K562 (cell line): ENCODE measurements at regions not wholly inside any gene's neighbourhood (a gene's known extent, or its start where the extent isn't known, plus 50 kb on each side); places are given as distances from the start of the nearest gene placed in this dataset.
"Not testable (repeated sequence)": the region's sequence is repeated elsewhere in the genome, so short reads cannot be mapped to it uniquely, and the experiment has no call there.

Source experiments
- ATAC-seq: fragments of 200-7000 bp; cut with Tn5 transposase; 3 replicates; pipeline ENCODE4 v1.9.1; 2020; ENCODE audit warnings: moderate library complexity
- BruUV-seq: library from RNA; stranded (reverse); fragments of 400-500 nt; replicated peaks from 2 replicates; lab custom pipeline; 2021; lab: Mats Ljungman, UMichigan
- CTCF ChIA-PET: fragments of 300-600 bp; formaldehyde crosslinking; extraction: SDS; loops from one replicate; lab custom pipeline; 2021; ENCODE audit warnings: low intra/inter-chr PET ratio; lab: Yijun Ruan, JAX
- POLR2A ChIA-PET: fragments of 300-600, 350-650 bp; sonication (Branson Sonifier 250); formaldehyde crosslinking; extraction: SDS; loops from one replicate; lab custom pipeline; 2021; ENCODE audit warnings: antibody characterized with exemption, inconsistent platforms; lab: Yijun Ruan, JAX
- DNase-seq, 4 experiments: peaks; one replicate each; pipeline versions ENCODE4 v3.0.0 to v3.0.0-alpha.2; 2011 to 2018; ENCODE audit warnings: low spot score in 3 of 4, mixed read lengths in 3 of 4; ENCODE audit errors: extremely low read depth in 1 of 4
- FAIRE-seq: peaks from 2 replicates; lab custom pipeline; 2011; peaks lifted over from hg19 to GRCh38; lab: Jason Lieb, UNC
- H2AFZ ChIP-seq: 2 replicates; pipeline ENCODE4 v1.6.0; 2011; ENCODE audit warnings: low read depth, low read length, control low read depth, inconsistent platforms
- H3K27ac ChIP-seq: fragments of 200-600 bp; 3 replicates; pipeline ENCODE4 v1.8.0; 2011; ENCODE audit warnings: low read depth, mild to moderate bottlenecking, control low read depth, inconsistent platforms, low read length, moderate library complexity, mixed read lengths; ENCODE audit errors: extremely low read depth
- H3K27me3 ChIP-seq, 2 experiments: fragments of 300-600 bp in 1 of 2; 2 replicates in 1 of 2; 3 replicates in 1 of 2; pipeline versions ENCODE4 v1.6.0 to v1.8.0; 2011; ENCODE audit warnings: inconsistent platforms in 2 of 2, low read length in 2 of 2, mild to moderate bottlenecking in 1 of 2, mixed read lengths in 1 of 2, moderate library complexity in 1 of 2; ENCODE audit not compliant: control insufficient read depth in 2 of 2, insufficient read depth in 2 of 2
- H3K36me3 ChIP-seq: fragments of 300-600 bp; 3 replicates; pipeline ENCODE4 v1.8.0; 2011; ENCODE audit warnings: mild to moderate bottlenecking, low read length, inconsistent platforms; ENCODE audit not compliant: control insufficient read depth, insufficient read depth
- H3K4me1 ChIP-seq, 2 experiments: fragments of 200-600 bp in 1 of 2; replicated peaks in 1 of 2; 2 replicates in 1 of 2; 3 replicates in 1 of 2; pipeline versions ENCODE4 v1.5.1 to v1.8.0; 2011; ENCODE audit warnings: inconsistent platforms in 2 of 2, low read length in 2 of 2, mild to moderate bottlenecking in 1 of 2, mixed read lengths in 1 of 2, moderate library complexity in 1 of 2; ENCODE audit not compliant: control insufficient read depth in 2 of 2, insufficient read depth in 2 of 2
- H3K4me2 ChIP-seq: 2 replicates; pipeline ENCODE4 v1.6.1; 2011; ENCODE audit warnings: low read length, control low read depth, inconsistent platforms, mixed read lengths; ENCODE audit not compliant: insufficient read depth
- H3K4me3 ChIP-seq: fragments of 200-600 bp; sonication (generic), shearing (Covaris generic); 2 replicates; pipeline ENCODE4 v1.5.1; 2016; ENCODE audit warnings: control low read depth, inconsistent platforms
- H3K79me2 ChIP-seq: fragments of 200-600 bp; 3 replicates; pipeline ENCODE4 v1.8.0; 2011; ENCODE audit warnings: low read length, inconsistent platforms; ENCODE audit not compliant: control insufficient read depth, insufficient read depth
- H3K9ac ChIP-seq, 2 experiments: 2 replicates each; pipeline versions ENCODE4 v1.6.0 to v1.6.1; 2011; ENCODE audit warnings: low read depth in 2 of 2, low read length in 2 of 2, control low read depth in 1 of 2, inconsistent platforms in 1 of 2, mild to moderate bottlenecking in 1 of 2, mixed read lengths in 1 of 2; ENCODE audit not compliant: insufficient read depth in 1 of 2
- H3K9me1 ChIP-seq: one replicate; pipeline ENCODE4 v1.6.0; 2011; ENCODE audit warnings: inconsistent platforms, mild to moderate bottlenecking, low read length, moderate library complexity; ENCODE audit not compliant: control insufficient read depth, insufficient read depth
- H3K9me3 ChIP-seq: replicated peaks from 2 replicates; pipeline ENCODE4 v1.5.1; 2011; ENCODE audit warnings: low read depth, low read length, inconsistent platforms; ENCODE audit not compliant: control insufficient read depth, insufficient read depth
- H4K20me1 ChIP-seq: replicated peaks from 2 replicates; pipeline ENCODE4 v1.6.1; 2011; ENCODE audit warnings: low read length, inconsistent platforms, mixed read lengths; ENCODE audit not compliant: control insufficient read depth, insufficient read depth
- HMG20A ChIP-seq: fragments of 450-650 bp; formaldehyde crosslinking; conservative IDR thresholded peaks from 2 replicates; pipeline ENCODE4 v1.4.0; 2020; ENCODE audit warnings: mild to moderate bottlenecking, mixed read lengths
- HNRNPH1 ChIP-seq: fragments of 200-400 bp; formaldehyde crosslinking; optimal IDR thresholded peaks from 2 replicates; pipeline ENCODE3; 2017; ENCODE audit warnings: low read depth, mild to moderate bottlenecking, low read length, moderate library complexity
- KDM2B ChIP-seq: fragments of 250-450 bp; sonication (Bioruptor Pico); IDR thresholded peaks from 2 replicates; pipeline ENCODE4 v1.8.0; 2021; ENCODE audit warnings: mild to moderate bottlenecking, moderate library complexity
- MTA1 ChIP-seq: fragments of 450-650 bp; IDR thresholded peaks from 2 replicates; pipeline ENCODE4 v1.6.1; 2017; ENCODE audit warnings: borderline replicate concordance
- MTA2 ChIP-seq: fragments of 450-650 bp; IDR thresholded peaks from 2 replicates; pipeline ENCODE4 v1.6.1; 2016; ENCODE audit warnings: low read depth
- ZBTB17 ChIP-seq: fragments of 450-650 bp; formaldehyde crosslinking; IDR thresholded peaks from 2 replicates; pipeline ENCODE4 v1.4.0; 2020; ENCODE audit warnings: mild to moderate bottlenecking
- ZFP36 ChIP-seq: fragments of 150-350 bp; IDR thresholded peaks from 2 replicates; pipeline ENCODE4 v1.6.1; 2018; ENCODE audit warnings: low read length, low read depth; ENCODE audit not compliant: partially characterized antibody
- ZNF140 ChIP-seq: fragments of 250-450 bp; sonication (Bioruptor Pico); IDR thresholded peaks from 2 replicates; pipeline ENCODE4 v1.8.0; 2021; ENCODE audit warnings: moderate library complexity, mild to moderate bottlenecking, inconsistent platforms
- ZNF311 ChIP-seq: fragments of 250-450 bp; sonication (Bioruptor Pico); IDR thresholded peaks from 2 replicates; pipeline ENCODE4 v1.4.0; 2020; ENCODE audit warnings: mild to moderate bottlenecking, moderate library complexity
- WGBS: fragments of 100-300 bp; shearing (Covaris generic); methylation state at CpG from one replicate; pipeline ENCODE4 v1.1.6; 2016; ENCODE audit warnings: low coverage, mixed read lengths; ENCODE audit not compliant: insufficient coverage; ENCODE audit errors: missing lambda C conversion rate; 5-methylcytosine and 5-hydroxymethylcytosine counted together
- in situ Hi-C: fragments of 300-500 bp; cut with MboI; formaldehyde crosslinking; loops from 4 replicates; pipeline ENCODE4 v1.15.0; 2018; ENCODE audit warnings: inconsistent platforms, mixed read lengths
- intact Hi-C: fragments of 100-400 bp; cut with micrococcal nuclease; formaldehyde crosslinking; loops from 2 replicates; pipeline ENCODE4 v1.14.2; 2022
- TF ChIP-seq, protein P1 (sequence below), 2 experiments: fragments of 200-800 bp in 1 of 2; sonication (Bioruptor generic) in 1 of 2; sonication (generic) in 1 of 2; formaldehyde crosslinking in 1 of 2; IDR thresholded peaks in 1 of 2; conservative IDR thresholded peaks in 1 of 2; 2 replicates each; pipeline versions ENCODE4 v1.5.0 to v1.6.1; 2016 to 2020; ENCODE audit warnings: missing compliant biosample characterization in 1 of 2, missing genetic modification characterization in 1 of 2, missing genetic modification reagents in 1 of 2
- TF ChIP-seq, protein P2 (sequence below): sonication (generic); formaldehyde crosslinking; IDR thresholded peaks from 2 replicates; pipeline ENCODE4 v1.4.0; 2020; ENCODE audit warnings: mild to moderate bottlenecking, missing genetic modification reagents

DNA sequence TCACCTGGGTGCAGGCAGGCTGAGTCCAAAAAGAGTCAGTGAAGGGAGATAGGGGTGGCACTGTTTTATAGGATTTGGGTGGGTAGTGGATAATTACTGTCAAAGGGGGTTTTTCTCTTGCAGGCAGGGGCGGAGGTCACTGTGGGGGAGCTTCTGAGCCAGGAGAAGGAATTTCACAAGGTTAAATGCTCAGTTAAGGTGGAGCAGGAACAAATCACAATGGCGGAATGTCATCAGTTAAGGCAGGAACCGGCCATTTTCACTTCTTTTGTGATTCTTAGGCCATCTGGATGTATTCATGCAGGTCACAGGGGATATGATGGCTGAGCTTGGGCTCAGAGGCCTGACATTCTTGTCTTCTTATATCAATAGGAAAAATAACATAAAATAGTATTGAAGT lies 69.7 kb upstream of the SIRPG start:
- H3K9me3 ChIP-seq, ATAC-seq, H3K4me2 ChIP-seq, H3K36me3 ChIP-seq, BruUV-seq, H3K9ac ChIP-seq, FAIRE-seq, H2AFZ ChIP-seq, H3K4me1 ChIP-seq, POLR2A ChIA-PET, H3K27ac ChIP-seq, intact Hi-C loops, H3K9me1 ChIP-seq, H3K79me2 ChIP-seq, CTCF ChIA-PET, H3K4me3 ChIP-seq, H4K20me1 ChIP-seq, DNase-seq, H3K27me3 ChIP-seq, in situ Hi-C loops: not testable (repeated sequence)
- 6% methylated on average over 2 of the region's 3 CpGs for WGBS

DNA sequence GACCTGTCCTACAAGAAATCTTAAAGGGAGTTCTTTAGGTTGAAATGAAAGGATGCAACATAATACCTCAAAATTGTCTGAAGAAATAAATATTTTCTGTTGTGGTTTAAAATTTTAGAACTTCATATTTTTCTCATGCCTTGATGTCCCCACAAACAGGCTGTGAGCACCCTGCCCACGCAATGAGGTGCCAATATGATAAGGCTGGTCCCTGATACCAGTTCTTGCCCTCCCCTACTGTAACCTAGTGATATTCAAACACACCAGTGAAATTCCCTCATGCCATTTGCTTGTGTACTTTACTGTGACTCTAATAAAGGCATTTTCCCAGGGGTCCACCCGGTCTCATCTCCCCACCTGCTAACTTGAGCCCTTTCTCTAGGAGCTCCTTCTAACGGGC lies 67.3 kb upstream of the SIRPG start:
- DNase-seq (no peak), FAIRE-seq (no peak), ATAC-seq (no peak)
- no peaks in the 10 kb centered on the region for H3K9me3 ChIP-seq
- WGBS = 5% methylated on average over 2 of the region's 3 CpGs
- H3K27me3 ChIP-seq = no peaks in the 10 kb centered on the region
- H3K79me2 ChIP-seq = no peaks in the 10 kb centered on the region
- H4K20me1 ChIP-seq = no peaks in the 10 kb centered on the region
- H3K9me1 ChIP-seq = no peaks in the 10 kb centered on the region
- TF ChIP-seq, protein P1, sequence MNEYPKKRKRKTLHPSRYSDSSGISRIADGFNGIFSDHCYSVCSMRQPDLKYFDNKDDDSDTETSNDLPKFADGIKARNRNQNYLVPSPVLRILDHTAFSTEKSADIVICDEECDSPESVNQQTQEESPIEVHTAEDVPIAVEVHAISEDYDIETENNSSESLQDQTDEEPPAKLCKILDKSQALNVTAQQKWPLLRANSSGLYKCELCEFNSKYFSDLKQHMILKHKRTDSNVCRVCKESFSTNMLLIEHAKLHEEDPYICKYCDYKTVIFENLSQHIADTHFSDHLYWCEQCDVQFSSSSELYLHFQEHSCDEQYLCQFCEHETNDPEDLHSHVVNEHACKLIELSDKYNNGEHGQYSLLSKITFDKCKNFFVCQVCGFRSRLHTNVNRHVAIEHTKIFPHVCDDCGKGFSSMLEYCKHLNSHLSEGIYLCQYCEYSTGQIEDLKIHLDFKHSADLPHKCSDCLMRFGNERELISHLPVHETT (CRISPR knock-in tag; conservative IDR thresholded peaks at IDR 0.05 in 1 of 2, IDR thresholded peaks at IDR 0.05 in 1 of 2) = no peak
- TF ChIP-seq HNRNPH1 = no peak
- TF ChIP-seq KDM2B (CRISPR knock-in tag) = no peak
- TF ChIP-seq ZNF140 (CRISPR knock-in tag) = no peak
- TF ChIP-seq HMG20A (CRISPR knock-in tag) = no peak
- TF ChIP-seq ZNF311 (CRISPR knock-in tag) = no peak
- TF ChIP-seq ZFP36 = no peak
- TF ChIP-seq, protein P2, sequence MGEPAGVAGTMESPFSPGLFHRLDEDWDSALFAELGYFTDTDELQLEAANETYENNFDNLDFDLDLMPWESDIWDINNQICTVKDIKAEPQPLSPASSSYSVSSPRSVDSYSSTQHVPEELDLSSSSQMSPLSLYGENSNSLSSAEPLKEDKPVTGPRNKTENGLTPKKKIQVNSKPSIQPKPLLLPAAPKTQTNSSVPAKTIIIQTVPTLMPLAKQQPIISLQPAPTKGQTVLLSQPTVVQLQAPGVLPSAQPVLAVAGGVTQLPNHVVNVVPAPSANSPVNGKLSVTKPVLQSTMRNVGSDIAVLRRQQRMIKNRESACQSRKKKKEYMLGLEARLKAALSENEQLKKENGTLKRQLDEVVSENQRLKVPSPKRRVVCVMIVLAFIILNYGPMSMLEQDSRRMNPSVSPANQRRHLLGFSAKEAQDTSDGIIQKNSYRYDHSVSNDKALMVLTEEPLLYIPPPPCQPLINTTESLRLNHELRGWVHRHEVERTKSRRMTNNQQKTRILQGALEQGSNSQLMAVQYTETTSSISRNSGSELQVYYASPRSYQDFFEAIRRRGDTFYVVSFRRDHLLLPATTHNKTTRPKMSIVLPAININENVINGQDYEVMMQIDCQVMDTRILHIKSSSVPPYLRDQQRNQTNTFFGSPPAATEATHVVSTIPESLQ = no peak
- TF ChIP-seq MTA1 = no peak
- TF ChIP-seq ZBTB17 = no peak
- no peak for TF ChIP-seq MTA2
- CTCF ChIA-PET = no interaction called here
- no peak overlapping the region for H3K9ac ChIP-seq
- in situ Hi-C loops (no loop called here), intact Hi-C loops (no loop called here)
- H2AFZ ChIP-seq = no peak overlapping the region
- H3K36me3 ChIP-seq = no peaks in the 10 kb centered on the region
- no peak overlapping the region for H3K4me3 ChIP-seq
- no peak overlapping the region for H3K4me2 ChIP-seq
- H3K4me1 ChIP-seq = no peaks in the 10 kb centered on the region
- BruUV-seq = no TSS peak
- H3K27ac ChIP-seq = no peak overlapping the region
- POLR2A ChIA-PET = interaction anchor here (0.6 kb wide), 1 partner anchor 168 kb away, joined by 3 read pairs; no protein-coding TSS in a partner anchor
